Body of pancreas (tissue), 4 donors: ENCODE measurements at regions not wholly inside any gene's neighbourhood (a gene's known extent, or its start where the extent isn't known, plus 50 kb on each side); places are given as distances from the start of the nearest gene placed in this dataset.
"Not testable (repeated sequence)": the region's sequence is repeated elsewhere in the genome, so short reads cannot be mapped to it uniquely, and the experiment has no call there.

Experiments used
- ATAC-seq: fragments of 150-250 bp; one replicate; pipeline ENCODE4 v1.9.1; 2016
- DNase-seq, 4 donors: peaks; one replicate each; pipeline ENCODE4 v3.0.0-alpha.2; 2019
- H3K27ac ChIP-seq, 4 donors: fragments of 200-600 bp; sonication (generic); 1 replicate in 3 of 4; 2 replicates in 1 of 4; pipeline versions ENCODE4 v1.5.1 to v1.6.1; 2016 to 2019; ENCODE audit warnings: mild to moderate bottlenecking in 1 of 4, mixed read lengths in 1 of 4, moderate library complexity in 1 of 4
- H3K27me3 ChIP-seq, 2 donors: fragments of 200-600 bp; sonication (generic); one replicate each; pipeline ENCODE4 v1.6.0; 2016; ENCODE audit warnings: mild to moderate bottlenecking in 1 of 2
- H3K36me3 ChIP-seq, 2 donors: fragments of 200-600 bp; sonication (generic); replicated peaks in 1 of 2; 2 replicates each; pipeline ENCODE4 v1.5.1; 2016; ENCODE audit warnings: low read depth in 2 of 2; ENCODE audit not compliant: insufficient read depth in 1 of 2
- H3K4me1 ChIP-seq: fragments of 200-600 bp; sonication (generic); one replicate; pipeline ENCODE4 v1.6.0; 2016
- H3K4me3 ChIP-seq, 2 donors: fragments of 200-600 bp; sonication (generic); 1 replicate in 1 of 2; 2 replicates in 1 of 2; pipeline ENCODE4 v1.5.1; 2016 to 2019
- H3K9me3 ChIP-seq, 3 donors: fragments of 200-600 bp; sonication (generic); 1 replicate in 2 of 3; 2 replicates in 1 of 3; pipeline ENCODE4 v1.5.1; 2016
- POLR2A ChIP-seq, 3 donors: fragments of 450-650 bp; IDR thresholded peaks; one replicate each; pipeline ENCODE4 v1.6.1; 2016; ENCODE audit warnings: antibody characterized with exemption in 3 of 3, mild to moderate bottlenecking in 2 of 3
- WGBS, 2 donors: methylation state at CpG; one replicate each; pipeline ENCODE4 v1.1.5; 2017; 5-methylcytosine and 5-hydroxymethylcytosine counted together
- intact Hi-C: fragments of 100-400 bp; cut with DNase I; formaldehyde crosslinking; loops from one replicate; pipeline ENCODE4 v1.15.1; 2023
- TF ChIP-seq, protein P1 (sequence below), 7 experiments: fragments of 450-650 bp in 4 of 7; fragments of 200-600 bp in 3 of 7; sonication (generic) in 3 of 7; IDR thresholded peaks; one replicate each; pipeline ENCODE4 v1.5.1; 2016 to 2019; ENCODE audit warnings: antibody characterized with exemption in 7 of 7

DNA sequence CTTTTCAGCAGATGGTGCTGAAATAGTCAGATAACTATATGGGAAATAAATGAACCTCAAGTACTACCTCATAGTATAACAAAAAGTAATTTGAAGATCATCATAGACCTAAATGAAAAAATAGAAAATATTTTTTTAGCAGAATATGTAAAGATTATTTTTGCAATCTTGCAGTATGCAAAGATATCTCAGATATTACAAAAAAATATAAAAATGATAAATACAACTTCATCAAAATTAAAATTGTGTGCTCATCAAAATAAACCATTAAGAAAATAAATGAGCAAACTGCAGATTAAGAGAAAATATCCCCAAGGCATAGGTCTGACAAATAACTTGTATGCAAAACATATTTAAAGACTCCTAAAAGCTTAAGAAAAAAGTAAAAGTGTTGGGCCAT lies 83.4 kb upstream of the KCND2 start:
- H3K36me3 ChIP-seq = no peaks in the 10 kb centered on the region
- intact Hi-C loops = no loop called here
- H3K27me3 ChIP-seq = no peaks in the 10 kb centered on the region
- TF ChIP-seq, protein P1, sequence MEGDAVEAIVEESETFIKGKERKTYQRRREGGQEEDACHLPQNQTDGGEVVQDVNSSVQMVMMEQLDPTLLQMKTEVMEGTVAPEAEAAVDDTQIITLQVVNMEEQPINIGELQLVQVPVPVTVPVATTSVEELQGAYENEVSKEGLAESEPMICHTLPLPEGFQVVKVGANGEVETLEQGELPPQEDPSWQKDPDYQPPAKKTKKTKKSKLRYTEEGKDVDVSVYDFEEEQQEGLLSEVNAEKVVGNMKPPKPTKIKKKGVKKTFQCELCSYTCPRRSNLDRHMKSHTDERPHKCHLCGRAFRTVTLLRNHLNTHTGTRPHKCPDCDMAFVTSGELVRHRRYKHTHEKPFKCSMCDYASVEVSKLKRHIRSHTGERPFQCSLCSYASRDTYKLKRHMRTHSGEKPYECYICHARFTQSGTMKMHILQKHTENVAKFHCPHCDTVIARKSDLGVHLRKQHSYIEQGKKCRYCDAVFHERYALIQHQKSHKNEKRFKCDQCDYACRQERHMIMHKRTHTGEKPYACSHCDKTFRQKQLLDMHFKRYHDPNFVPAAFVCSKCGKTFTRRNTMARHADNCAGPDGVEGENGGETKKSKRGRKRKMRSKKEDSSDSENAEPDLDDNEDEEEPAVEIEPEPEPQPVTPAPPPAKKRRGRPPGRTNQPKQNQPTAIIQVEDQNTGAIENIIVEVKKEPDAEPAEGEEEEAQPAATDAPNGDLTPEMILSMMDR (IDR thresholded peaks at IDR 0.05) = no peak
- TF ChIP-seq POLR2A (IDR thresholded peaks at IDR 0.05) = no peak
- no peaks in the 10 kb centered on the region for H3K4me1 ChIP-seq
- no peak overlapping the region for H3K27ac ChIP-seq
- no peaks in the 10 kb centered on the region for H3K9me3 ChIP-seq
- no peak for DNase-seq
- H3K4me3 ChIP-seq = no peak overlapping the region
- ATAC-seq = no peak

DNA sequence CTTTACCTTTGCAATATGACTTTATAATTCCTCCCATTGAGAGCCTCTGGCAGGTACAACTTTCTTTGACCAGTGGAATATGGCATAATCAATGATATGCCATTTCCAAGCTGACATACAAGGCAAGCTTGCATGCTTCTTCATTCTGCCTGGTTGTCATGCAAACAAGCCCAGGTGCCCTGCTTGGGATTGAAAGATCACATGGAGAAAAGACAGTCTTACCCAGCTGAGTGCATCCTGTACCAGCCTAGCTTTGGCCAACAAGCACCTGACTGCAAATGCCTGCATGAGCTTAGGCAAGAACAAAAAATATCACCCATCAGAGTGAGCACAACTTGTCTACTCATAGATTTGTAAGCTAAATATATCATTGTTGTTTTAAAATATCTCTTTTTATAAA lies 82.9 kb upstream of the KCND2 start:
- H3K9me3 ChIP-seq = no peaks in the 10 kb centered on the region

DNA sequence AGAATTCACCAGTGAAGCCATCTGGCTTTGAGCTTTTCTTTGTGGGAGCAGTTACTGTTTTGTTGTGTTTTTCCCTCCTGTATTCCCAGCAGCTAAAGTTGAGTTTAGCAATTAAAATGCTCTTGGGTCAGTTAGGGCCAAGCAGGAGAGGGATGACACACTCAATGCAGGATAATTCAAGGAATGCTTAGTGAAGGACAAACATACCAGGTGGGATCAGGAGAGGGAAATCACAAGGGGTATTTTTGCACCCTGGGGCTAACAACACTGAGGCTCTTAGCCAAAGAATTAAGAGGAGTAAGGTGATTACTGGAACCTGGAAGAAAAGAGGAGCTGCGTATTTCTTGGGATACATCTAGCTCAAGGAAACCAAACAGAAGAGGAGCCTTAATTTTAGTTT lies 82.4 kb upstream of the KCND2 start:
- WGBS, 2 donors = 48 to 57% methylated on average over 1 of the region's 1 CpG
- DNase-seq = no peak
- TF ChIP-seq, protein P1 (IDR thresholded peaks at IDR 0.05) = no peak
- TF ChIP-seq POLR2A (IDR thresholded peaks at IDR 0.05) = no peak
- no peaks in the 10 kb centered on the region for H3K9me3 ChIP-seq
- no peak for ATAC-seq
- H3K4me1 ChIP-seq = no peaks in the 10 kb centered on the region
- no peaks in the 10 kb centered on the region for H3K27me3 ChIP-seq
- no peaks in the 10 kb centered on the region for H3K36me3 ChIP-seq
- no peak overlapping the region for H3K27ac ChIP-seq
- no peak overlapping the region for H3K4me3 ChIP-seq
- intact Hi-C loops = no loop called here

More for the DNA sequence above, 82.9 kb upstream of the KCND2 start:
- no peak for DNase-seq
- no peak for ATAC-seq
- intact Hi-C loops = no loop called here
- TF ChIP-seq, protein P1 (IDR thresholded peaks at IDR 0.05) = no peak
- TF ChIP-seq POLR2A (IDR thresholded peaks at IDR 0.05) = no peak
- Histone ChIP-seq H3K36me3 (no peaks in the 10 kb centered on the region), H3K27me3 (no peaks in the 10 kb centered on the region), H3K4me1 (no peaks in the 10 kb centered on the region), H3K4me3 (no peak overlapping the region), H3K27ac (no peak overlapping the region)

DNA sequence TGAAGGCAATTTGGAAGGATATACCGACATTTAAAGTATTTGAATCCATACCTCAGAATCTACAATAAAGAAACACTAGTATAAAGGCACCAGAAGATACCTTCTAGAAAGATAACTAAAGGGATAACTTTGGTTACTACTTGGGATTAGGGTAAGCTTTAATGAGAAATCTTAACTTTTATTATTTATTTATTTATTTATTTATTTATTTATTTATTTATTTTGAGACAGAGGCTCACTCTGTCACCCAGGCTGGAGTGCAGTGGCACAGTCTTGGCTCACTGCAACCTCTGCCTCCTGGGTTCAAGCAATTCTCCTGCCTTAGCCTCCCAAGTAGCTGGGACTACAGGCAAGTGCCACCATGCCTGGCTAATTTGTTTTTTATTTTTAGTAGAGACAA lies 81.6 kb upstream of the KCND2 start:
- H3K4me1 ChIP-seq, H3K9me3 ChIP-seq, H3K27ac ChIP-seq, intact Hi-C loops, H3K4me3 ChIP-seq, H3K36me3 ChIP-seq, ATAC-seq, DNase-seq, H3K27me3 ChIP-seq: not testable (repeated sequence)
- WGBS, 2 donors = 58 to 79% methylated on average over 1 of the region's 1 CpG

DNA sequence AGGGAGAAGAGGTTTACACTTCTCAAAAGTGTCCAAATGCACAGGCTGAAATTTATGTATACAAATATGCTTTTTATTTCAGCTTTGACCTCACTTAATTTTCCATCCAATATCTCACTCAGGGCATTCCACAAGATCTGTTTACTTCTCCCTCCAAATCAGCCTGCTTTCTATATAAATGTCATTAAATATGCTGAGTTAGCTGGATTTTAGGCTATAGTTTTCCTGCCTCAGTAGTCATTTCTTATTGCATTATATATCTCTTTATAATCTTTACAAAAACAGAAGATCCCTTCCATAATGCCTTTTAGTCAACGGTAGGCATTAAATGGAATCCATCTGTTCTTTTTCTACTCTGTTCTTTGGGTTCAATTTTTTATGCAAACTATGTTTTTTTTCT lies 71.7 kb upstream of the KCND2 start:
- no peak overlapping the region for H3K27ac ChIP-seq
- TF ChIP-seq, protein P1 (IDR thresholded peaks at IDR 0.05) = no peak
- TF ChIP-seq POLR2A (IDR thresholded peaks at IDR 0.05) = no peak
- no peaks in the 10 kb centered on the region for H3K4me1 ChIP-seq
- WGBS, 2 donors = 68 to 76% methylated on average over 1 of the region's 1 CpG
- intact Hi-C loops = no loop called here
- no peak overlapping the region for H3K4me3 ChIP-seq
- no peaks in the 10 kb centered on the region for H3K9me3 ChIP-seq
- H3K27me3 ChIP-seq = no peaks in the 10 kb centered on the region
- no peaks in the 10 kb centered on the region for H3K36me3 ChIP-seq
- DNase-seq (no peak), ATAC-seq (no peak)
